Calu3 (cell line): ENCODE measurements at regions not wholly inside any gene's neighbourhood (a gene's known extent, or its start where the extent isn't known, plus 50 kb on each side); places are given as distances from the start of the nearest gene placed in this dataset.

Experiments
- BruUV-seq: library from RNA; stranded (reverse); fragments of 400-500 nt; replicated peaks from 2 replicates; lab custom pipeline; 2021; lab: Mats Ljungman, UMichigan
- CTCF ChIA-PET: fragments of 300-600 bp; sonication (Branson Sonifier 250); formaldehyde crosslinking; loops from one replicate; lab custom pipeline; 2022; ENCODE audit warnings: antibody characterized with exemption; lab: Charles Lee
- DNase-seq: peaks from one replicate; pipeline ENCODE4 v3.0.0; 2022
- H3K27ac Mint-ChIP-seq: one replicate; pipeline ENCODE4 v1.8.0; 2022; ENCODE audit warnings: mixed read lengths; ENCODE audit not compliant: unreplicated experiment
- H3K27me3 Mint-ChIP-seq: one replicate; pipeline ENCODE4 v1.8.0; 2022; ENCODE audit warnings: mixed read lengths; ENCODE audit not compliant: unreplicated experiment
- H3K36me3 Mint-ChIP-seq: one replicate; pipeline ENCODE4 v1.8.0; 2022; ENCODE audit warnings: mild to moderate bottlenecking, moderate library complexity, mixed read lengths; ENCODE audit not compliant: insufficient read depth, unreplicated experiment
- H3K4me1 Mint-ChIP-seq: one replicate; pipeline ENCODE4 v1.8.0; 2022; ENCODE audit warnings: mild to moderate bottlenecking, low read depth, mixed read lengths; ENCODE audit not compliant: unreplicated experiment
- H3K4me3 Mint-ChIP-seq: one replicate; pipeline ENCODE4 v1.8.0; 2022; ENCODE audit warnings: mild to moderate bottlenecking, low read depth, moderate library complexity, mixed read lengths; ENCODE audit not compliant: unreplicated experiment
- H3K9me3 Mint-ChIP-seq: one replicate; pipeline ENCODE4 v1.8.0; 2022; ENCODE audit warnings: low read depth, mixed read lengths; ENCODE audit not compliant: unreplicated experiment
- intact Hi-C: fragments of 100-400 bp; cut with micrococcal nuclease; formaldehyde crosslinking; loops from one replicate; pipeline ENCODE4 v1.10.0; 2022; ENCODE audit not compliant: unreplicated experiment
- TF ChIP-seq, protein P1 (sequence below): fragments of 200-600 bp; IDR thresholded peaks from one replicate; pipeline ENCODE4 v1.8.0; 2022; ENCODE audit warnings: antibody characterized with exemption; ENCODE audit not compliant: unreplicated experiment

GRCh38 chr16:64830653-64831052 is 291.2 kb downstream of the CDH11 start:
- H3K4me3 Mint-ChIP-seq, result no peak overlapping the region
- no peaks in the 10 kb centered on the region for H3K27me3 Mint-ChIP-seq
- H3K36me3 Mint-ChIP-seq, result no peaks in the 10 kb centered on the region
- no peak overlapping the region for H3K27ac Mint-ChIP-seq
- intact Hi-C loops, result no loop called here
- CTCF ChIA-PET, result no interaction called here
- BruUV-seq, result no TSS peak
- TF ChIP-seq, protein P1, sequence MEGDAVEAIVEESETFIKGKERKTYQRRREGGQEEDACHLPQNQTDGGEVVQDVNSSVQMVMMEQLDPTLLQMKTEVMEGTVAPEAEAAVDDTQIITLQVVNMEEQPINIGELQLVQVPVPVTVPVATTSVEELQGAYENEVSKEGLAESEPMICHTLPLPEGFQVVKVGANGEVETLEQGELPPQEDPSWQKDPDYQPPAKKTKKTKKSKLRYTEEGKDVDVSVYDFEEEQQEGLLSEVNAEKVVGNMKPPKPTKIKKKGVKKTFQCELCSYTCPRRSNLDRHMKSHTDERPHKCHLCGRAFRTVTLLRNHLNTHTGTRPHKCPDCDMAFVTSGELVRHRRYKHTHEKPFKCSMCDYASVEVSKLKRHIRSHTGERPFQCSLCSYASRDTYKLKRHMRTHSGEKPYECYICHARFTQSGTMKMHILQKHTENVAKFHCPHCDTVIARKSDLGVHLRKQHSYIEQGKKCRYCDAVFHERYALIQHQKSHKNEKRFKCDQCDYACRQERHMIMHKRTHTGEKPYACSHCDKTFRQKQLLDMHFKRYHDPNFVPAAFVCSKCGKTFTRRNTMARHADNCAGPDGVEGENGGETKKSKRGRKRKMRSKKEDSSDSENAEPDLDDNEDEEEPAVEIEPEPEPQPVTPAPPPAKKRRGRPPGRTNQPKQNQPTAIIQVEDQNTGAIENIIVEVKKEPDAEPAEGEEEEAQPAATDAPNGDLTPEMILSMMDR, result no peak
- H3K4me1 Mint-ChIP-seq, result no peaks in the 10 kb centered on the region
- no peak for DNase-seq
- H3K9me3 Mint-ChIP-seq, result peaks cover 26% of the 10 kb centered on the region

DNA sequence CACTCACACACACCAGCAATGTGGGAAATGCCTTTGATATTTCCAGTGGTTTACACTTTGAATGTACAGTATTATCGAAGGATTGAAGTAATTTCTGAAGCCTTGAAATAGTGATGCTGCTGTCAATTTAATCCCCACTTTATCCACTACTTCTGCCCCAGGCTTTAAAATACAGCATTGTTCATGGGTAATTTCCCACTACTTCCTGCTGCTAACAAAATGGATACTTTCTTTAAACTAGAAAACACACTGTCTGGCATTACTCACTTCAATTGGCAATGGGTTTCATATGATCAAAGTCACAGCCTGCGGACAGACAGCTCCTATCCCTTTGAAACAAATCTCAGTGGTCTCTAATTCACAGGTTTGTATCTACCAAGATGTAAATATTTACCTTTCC is 292.2 kb downstream of the CDH11 start:
- H3K9me3 Mint-ChIP-seq, result peaks cover 24% of the 10 kb centered on the region
- H3K27ac Mint-ChIP-seq, result no peak overlapping the region
- no peaks in the 10 kb centered on the region for H3K27me3 Mint-ChIP-seq
- no peak for DNase-seq
- no peak overlapping the region for H3K4me3 Mint-ChIP-seq
- no TSS peak for BruUV-seq
- no peaks in the 10 kb centered on the region for H3K36me3 Mint-ChIP-seq
- CTCF ChIA-PET, result no interaction called here
- TF ChIP-seq, protein P1, result no peak
- H3K4me1 Mint-ChIP-seq, result no peaks in the 10 kb centered on the region
- intact Hi-C loops, result no loop called here

DNA sequence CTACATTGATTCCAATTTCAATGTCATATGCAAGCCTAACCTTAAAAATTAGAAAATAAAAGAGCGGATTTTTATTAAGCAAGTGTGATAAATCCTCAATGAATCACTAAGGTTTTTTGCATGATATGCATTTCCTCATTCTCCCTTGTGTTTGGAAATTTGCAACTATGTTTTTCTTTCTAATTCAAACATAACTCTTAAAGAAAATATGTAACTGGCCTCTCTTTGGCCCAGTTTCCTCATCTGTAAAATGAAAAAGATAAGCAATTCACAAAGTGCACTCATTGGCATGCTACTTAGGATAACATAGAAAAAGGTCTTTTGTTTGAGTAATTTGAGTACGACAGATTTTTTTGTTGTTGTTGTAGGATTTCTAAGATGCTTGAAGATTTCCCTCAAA is 295.5 kb downstream of the CDH11 start:
- Mint-ChIP-seq H3K4me3 (no peak overlapping the region), H3K4me1 (no peaks in the 10 kb centered on the region), H3K27ac (no peak overlapping the region), H3K27me3 (no peaks in the 10 kb centered on the region), H3K36me3 (no peaks in the 10 kb centered on the region), H3K9me3 (peaks cover 33% of the 10 kb centered on the region)
- BruUV-seq, result no TSS peak
- DNase-seq, result no peak
- intact Hi-C loops, result no loop called here
- CTCF ChIA-PET, result no interaction called here
- TF ChIP-seq, protein P1, result no peak

DNA sequence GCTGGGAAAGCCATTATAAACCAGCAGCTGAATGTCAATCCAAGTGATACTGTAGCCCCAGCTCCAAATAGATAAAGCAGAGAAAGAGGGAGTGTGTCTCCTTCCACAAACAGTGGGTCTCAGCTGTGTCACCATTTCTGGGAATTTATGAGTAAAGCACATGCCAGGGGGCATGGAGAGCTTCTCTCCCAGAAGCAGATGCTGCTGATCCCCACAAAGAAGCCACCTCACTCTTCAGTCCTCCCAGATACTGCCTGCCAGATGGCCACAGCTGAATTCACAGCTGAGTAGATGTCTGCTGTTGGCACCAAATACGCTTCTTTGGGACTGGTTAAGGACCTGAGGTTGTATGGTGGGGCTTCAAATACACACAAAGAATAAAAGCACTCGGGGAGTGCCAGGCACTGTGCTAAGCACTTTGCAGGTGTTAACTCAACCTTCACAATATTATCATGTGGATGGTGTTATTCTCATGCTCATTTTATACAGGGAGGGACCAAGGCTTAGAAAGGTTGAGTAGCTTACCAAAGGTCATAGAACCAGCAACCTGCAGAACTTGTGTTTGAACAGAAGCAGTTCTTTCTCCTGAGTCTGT is 298.3 kb downstream of the CDH11 start:
- no peak for DNase-seq
- intact Hi-C loops, result no loop called here
- no peaks in the 10 kb centered on the region for H3K36me3 Mint-ChIP-seq
- BruUV-seq, result no TSS peak
- H3K27me3 Mint-ChIP-seq, result no peaks in the 10 kb centered on the region
- no peaks in the 10 kb centered on the region for H3K4me1 Mint-ChIP-seq
- no peak overlapping the region for H3K4me3 Mint-ChIP-seq
- peaks cover 29% of the 10 kb centered on the region for H3K9me3 Mint-ChIP-seq
- TF ChIP-seq, protein P1, result no peak
- CTCF ChIA-PET, result no interaction called here
- no peak overlapping the region for H3K27ac Mint-ChIP-seq
